ENCODE measurements at regions not wholly inside any gene's neighbourhood (a gene's known extent, or its start where the extent isn't known, plus 50 kb on each side); places are given as distances from the start of the nearest gene placed in this dataset.

DNA sequence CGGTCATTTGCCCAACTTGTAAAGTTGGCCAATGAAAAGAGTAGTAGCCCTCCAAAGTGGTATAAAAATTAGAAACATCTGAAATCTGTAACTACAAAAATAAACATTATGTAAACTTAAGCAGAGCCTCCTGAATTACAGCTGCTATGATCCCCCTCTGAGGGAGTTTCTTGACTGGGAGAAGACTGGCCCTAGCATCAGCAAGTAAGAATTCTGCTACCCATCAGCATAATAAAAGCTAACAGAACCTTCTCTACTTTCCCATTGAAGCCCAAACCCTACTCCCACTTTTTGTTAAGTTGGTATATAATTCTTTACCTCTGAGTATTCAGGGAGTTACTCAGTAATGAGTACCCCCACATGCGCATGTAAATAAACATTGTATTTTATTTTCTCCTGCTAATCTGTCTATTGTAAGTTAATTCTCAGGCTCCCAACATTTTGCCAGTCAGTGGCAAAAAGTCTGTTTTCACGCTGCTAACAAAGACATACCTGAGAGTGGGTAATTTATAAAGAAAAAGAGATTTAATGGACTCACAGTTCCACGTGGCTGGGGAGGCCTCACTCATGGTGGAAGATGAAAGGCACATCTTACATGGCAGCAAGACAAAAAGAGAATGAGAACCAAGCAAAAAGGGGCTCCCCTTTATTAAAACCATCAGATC, 71.3 kb downstream of the MYL12B start:
- 77% methylated on average over 4 of the region's 4 CpGs for whole genome bisulfite sequencing
- no peak overlapping the region for H3K27ac ChIP-seq (replicated peaks in 1 of 4)
- DNase-seq (ENCODE audit: extremely low spot score): no peak
- no peaks in the 10 kb centered on the region for H3K27me3 ChIP-seq
- H3K4me3 ChIP-seq: no peak overlapping the region
- TF ChIP-seq POLR2AphosphoS5 (IDR thresholded peaks at IDR 0.05): no peak
- TF ChIP-seq, protein P1, sequence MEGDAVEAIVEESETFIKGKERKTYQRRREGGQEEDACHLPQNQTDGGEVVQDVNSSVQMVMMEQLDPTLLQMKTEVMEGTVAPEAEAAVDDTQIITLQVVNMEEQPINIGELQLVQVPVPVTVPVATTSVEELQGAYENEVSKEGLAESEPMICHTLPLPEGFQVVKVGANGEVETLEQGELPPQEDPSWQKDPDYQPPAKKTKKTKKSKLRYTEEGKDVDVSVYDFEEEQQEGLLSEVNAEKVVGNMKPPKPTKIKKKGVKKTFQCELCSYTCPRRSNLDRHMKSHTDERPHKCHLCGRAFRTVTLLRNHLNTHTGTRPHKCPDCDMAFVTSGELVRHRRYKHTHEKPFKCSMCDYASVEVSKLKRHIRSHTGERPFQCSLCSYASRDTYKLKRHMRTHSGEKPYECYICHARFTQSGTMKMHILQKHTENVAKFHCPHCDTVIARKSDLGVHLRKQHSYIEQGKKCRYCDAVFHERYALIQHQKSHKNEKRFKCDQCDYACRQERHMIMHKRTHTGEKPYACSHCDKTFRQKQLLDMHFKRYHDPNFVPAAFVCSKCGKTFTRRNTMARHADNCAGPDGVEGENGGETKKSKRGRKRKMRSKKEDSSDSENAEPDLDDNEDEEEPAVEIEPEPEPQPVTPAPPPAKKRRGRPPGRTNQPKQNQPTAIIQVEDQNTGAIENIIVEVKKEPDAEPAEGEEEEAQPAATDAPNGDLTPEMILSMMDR (IDR thresholded peaks at IDR 0.05): no peak
- TF ChIP-seq POLR2A (IDR thresholded peaks at IDR 0.05; ENCODE audit: low read depth): no peak
- TF ChIP-seq EP300 (IDR thresholded peaks at IDR 0.05): no peak
- no peaks in the 10 kb centered on the region for H3K4me1 ChIP-seq
- intact Hi-C loops (cut with DNase I): no loop called here
- H3K36me3 ChIP-seq: no peaks in the 10 kb centered on the region
- H3K9me3 ChIP-seq: no peaks in the 10 kb centered on the region

DNA sequence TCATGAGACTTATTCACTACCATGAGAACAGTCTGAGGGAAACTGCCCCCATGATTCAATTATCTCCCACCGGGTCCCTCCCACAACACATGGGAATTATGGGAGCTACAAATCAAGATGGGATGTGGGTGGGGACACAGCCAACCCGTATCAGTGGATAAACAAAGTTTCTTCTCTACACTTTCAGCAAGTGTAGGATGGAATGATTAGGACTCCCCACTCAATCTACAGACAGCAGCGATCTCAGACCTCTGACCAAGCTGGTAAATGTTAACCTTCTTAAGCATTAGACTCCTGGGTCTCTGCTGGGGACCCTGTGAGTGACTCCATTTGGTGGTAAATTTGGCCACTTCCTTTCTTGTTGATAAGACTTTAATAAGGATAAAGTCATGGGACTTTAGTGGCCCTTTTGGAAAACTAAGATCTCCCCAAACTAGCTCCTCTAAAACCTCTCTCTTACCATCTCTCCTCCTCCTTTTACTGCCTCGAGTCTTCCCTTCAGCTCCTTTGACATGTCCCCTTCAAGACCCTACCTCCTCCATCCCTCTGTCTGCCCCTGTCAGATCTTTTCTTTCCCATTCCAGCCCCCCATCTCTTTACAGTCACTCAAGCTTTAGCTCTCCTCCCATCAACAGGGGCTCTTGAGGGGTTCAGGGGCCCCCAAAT, 71.9 kb downstream of the MYL12B start:
- no peak overlapping the region for H3K27ac ChIP-seq (replicated peaks in 1 of 4)
- no peaks in the 10 kb centered on the region for H3K9me3 ChIP-seq
- no peaks in the 10 kb centered on the region for H3K27me3 ChIP-seq
- intact Hi-C loops (cut with DNase I): no loop called here
- H3K36me3 ChIP-seq: no peaks in the 10 kb centered on the region
- TF ChIP-seq POLR2A (IDR thresholded peaks at IDR 0.05; ENCODE audit: low read depth) (no peak), EP300 (IDR thresholded peaks at IDR 0.05) (no peak), POLR2AphosphoS5 (IDR thresholded peaks at IDR 0.05) (no peak)
- TF ChIP-seq, protein P1 (IDR thresholded peaks at IDR 0.05): no peak
- no peak for DNase-seq (ENCODE audit: extremely low spot score)
- no peak overlapping the region for H3K4me3 ChIP-seq
- no peaks in the 10 kb centered on the region for H3K4me1 ChIP-seq
- whole genome bisulfite sequencing: 78% methylated on average over 4 of the region's 4 CpGs

DNA sequence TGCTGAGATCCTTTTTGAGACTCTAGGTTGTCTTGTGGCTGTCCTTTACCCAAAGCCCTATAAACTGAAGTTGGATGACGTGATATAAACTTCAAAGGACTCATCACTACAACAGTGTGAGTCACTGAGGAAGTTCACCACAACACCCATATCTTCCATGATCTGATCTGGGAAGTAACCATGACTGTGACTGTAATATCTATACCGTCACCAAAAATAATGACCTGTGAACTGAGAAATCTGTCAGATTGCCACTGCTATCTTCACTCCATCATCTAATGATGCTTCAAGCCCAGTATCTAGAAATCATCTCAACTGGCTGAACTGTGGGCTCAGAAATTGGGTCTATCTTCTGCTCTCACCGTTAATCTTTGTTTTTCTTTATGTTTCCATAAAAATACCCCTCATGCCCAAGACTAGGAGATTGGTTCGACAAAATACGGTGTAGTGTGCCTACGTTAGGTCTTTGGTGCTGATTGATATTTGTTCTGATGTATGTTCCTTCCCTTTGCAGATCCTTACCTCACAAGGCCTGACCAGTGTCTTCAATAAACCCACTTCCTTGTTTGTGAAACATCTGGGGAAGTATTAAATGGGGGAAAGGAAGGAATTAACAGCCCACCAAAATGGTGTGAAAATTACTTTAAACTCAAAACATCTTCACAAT, 78.2 kb downstream of the MYL12B start:
- Histone ChIP-seq H3K27ac (replicated peaks in 1 of 4) (no peak overlapping the region), H3K36me3 (no peaks in the 10 kb centered on the region), H3K27me3 (no peaks in the 10 kb centered on the region), H3K9me3 (no peaks in the 10 kb centered on the region), H3K4me3 (no peak overlapping the region), H3K4me1 (peaks cover 0 to 6% (median 4%) of the 10 kb centered on the region in 4 donors)
- TF ChIP-seq EP300 (IDR thresholded peaks at IDR 0.05) (no peak), POLR2A (IDR thresholded peaks at IDR 0.05; ENCODE audit: low read depth) (no peak), POLR2AphosphoS5 (IDR thresholded peaks at IDR 0.05) (no peak)
- TF ChIP-seq, protein P1 (IDR thresholded peaks at IDR 0.05): no peak
- no peak for DNase-seq (ENCODE audit: extremely low spot score)
- intact Hi-C loops (cut with DNase I): loop anchor here (10.0 kb wide), 1 partner anchor 105 kb away; no protein-coding TSS in a partner anchor
- 83% methylated on average over 6 of the region's 6 CpGs for WGBS

DNA sequence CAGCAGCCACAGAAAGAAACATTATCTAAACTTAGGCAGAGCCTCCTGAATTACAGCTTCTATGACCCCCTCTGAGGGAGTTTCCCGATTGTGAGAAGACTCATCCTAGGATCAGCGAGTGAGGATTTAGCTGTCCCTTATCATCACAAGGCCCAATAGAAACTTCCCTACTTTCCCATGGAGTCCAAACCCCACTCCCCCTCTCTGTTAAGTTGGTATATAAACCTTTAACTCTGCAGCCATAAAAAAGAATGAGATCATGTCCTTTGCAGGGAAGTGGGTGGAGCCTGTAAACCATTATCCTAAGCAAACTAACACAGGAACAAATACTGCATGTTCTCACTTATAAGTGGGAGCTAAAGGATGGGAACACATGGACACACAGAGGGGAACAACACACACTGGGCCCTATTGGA, 78.8 kb downstream of the MYL12B start:
- Histone ChIP-seq H3K27ac (replicated peaks in 1 of 4) (no peak overlapping the region), H3K4me3 (no peak overlapping the region), H3K4me1 (peaks cover 0 to 12% (median 9%) of the 10 kb centered on the region in 4 donors), H3K9me3 (no peaks in the 10 kb centered on the region), H3K36me3 (no peaks in the 10 kb centered on the region), H3K27me3 (no peaks in the 10 kb centered on the region)
- TF ChIP-seq EP300 (IDR thresholded peaks at IDR 0.05): no peak
- WGBS: 100% methylated on average over 2 of the region's 2 CpGs
- intact Hi-C loops (cut with DNase I): loop anchor here (10.0 kb wide), 1 partner anchor 104 kb away; no protein-coding TSS in a partner anchor
- no peak for DNase-seq (ENCODE audit: extremely low spot score)

DNA sequence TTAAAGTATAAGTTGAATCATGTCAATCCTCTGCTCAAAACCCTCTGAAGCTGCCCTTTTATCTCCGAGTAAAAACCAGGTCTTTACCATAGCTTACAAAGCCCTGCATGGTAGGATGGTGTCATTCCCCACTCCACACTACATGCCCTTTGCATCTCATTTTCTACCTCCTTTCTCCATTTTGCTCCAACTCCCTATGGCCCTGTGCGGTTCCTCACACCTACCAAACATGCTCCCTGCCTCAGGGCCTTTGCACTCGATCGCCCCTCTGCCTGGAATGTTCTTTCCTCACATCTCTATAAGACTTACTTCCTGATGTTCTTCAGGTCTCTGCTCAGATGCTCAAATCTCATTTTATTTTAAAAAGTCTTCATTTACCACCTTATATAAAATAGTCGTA, 80.7 kb downstream of the MYL12B start:
- Histone ChIP-seq H3K36me3 (no peaks in the 10 kb centered on the region), H3K27ac (replicated peaks in 1 of 4) (no peak overlapping the region), H3K27me3 (no peaks in the 10 kb centered on the region), H3K4me3 (no peak overlapping the region), H3K9me3 (no peaks in the 10 kb centered on the region), H3K4me1 (peaks cover 0 to 24% (median 18%) of the 10 kb centered on the region in 4 donors)
- TF ChIP-seq, protein P1 (IDR thresholded peaks at IDR 0.05): no peak
- TF ChIP-seq EP300 (IDR thresholded peaks at IDR 0.05) (no peak), POLR2AphosphoS5 (IDR thresholded peaks at IDR 0.05) (no peak), POLR2A (IDR thresholded peaks at IDR 0.05; ENCODE audit: low read depth) (no peak)
- 97% methylated on average over 5 of the region's 5 CpGs for WGBS
- DNase-seq (ENCODE audit: extremely low spot score): no peak
- intact Hi-C loops (cut with DNase I): loop anchor here (10.0 kb wide), 1 partner anchor 102 kb away; no protein-coding TSS in a partner anchor

Measured in esophagus muscularis mucosa (tissue), 4 donors.